ENCODE measurements at regions not wholly inside any gene's neighbourhood (a gene's known extent, or its start where the extent isn't known, plus 50 kb on each side); places are given as distances from the start of the nearest gene placed in this dataset.

GRCh38 chr17:79395545-79395944 is 215.3 kb downstream of the RBFOX3 start:
- no peaks in the 10 kb centered on the region for H3K36me3 Mint-ChIP-seq (ENCODE audit: low read depth)
- H3K4me3 Mint-ChIP-seq, result no peak overlapping the region

DNA sequence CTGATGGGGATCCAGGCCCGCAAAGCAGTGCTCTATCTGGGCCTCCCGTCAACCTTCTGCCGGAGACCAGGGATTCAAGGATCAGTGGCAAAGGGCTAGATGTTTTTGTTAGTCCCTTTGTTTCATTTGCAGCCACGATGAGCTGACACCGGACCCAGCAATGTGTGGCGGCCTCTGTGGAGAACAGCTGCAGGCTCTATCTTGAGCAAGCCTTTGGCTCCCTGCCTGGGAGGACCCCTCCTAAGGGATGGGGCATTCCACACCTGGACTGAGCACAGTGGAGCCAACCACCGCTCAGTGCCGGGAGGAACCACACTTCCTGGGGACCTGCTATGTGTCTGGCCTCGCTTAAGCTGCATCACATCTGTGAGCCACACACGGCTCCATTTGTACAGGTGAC is 215.8 kb downstream of the RBFOX3 start:
- Mint-ChIP-seq H3K36me3 (ENCODE audit: low read depth) (no peaks in the 10 kb centered on the region), H3K4me1 (ENCODE audit: low read depth) (no peaks in the 10 kb centered on the region), H3K27ac (no peak overlapping the region), H3K9me3 (no peaks in the 10 kb centered on the region), H3K27me3 (peaks cover 50% of the 10 kb centered on the region), H3K4me3 (no peak overlapping the region)

More at GRCh38 chr17:79395545-79395944, 215.3 kb downstream of the RBFOX3 start:
- H3K27me3 Mint-ChIP-seq, result peaks cover 55% of the 10 kb centered on the region
- no peak overlapping the region for H3K27ac Mint-ChIP-seq
- no peaks in the 10 kb centered on the region for H3K9me3 Mint-ChIP-seq
- H3K4me1 Mint-ChIP-seq (ENCODE audit: low read depth), result peaks cover 3% of the 10 kb centered on the region

- Mint-ChIP-seq H3K4me3 (no peak overlapping the region), H3K27me3 (peaks cover 50% of the 10 kb centered on the region), H3K36me3 (ENCODE audit: low read depth) (no peaks in the 10 kb centered on the region), H3K9me3 (no peaks in the 10 kb centered on the region), H3K4me1 (ENCODE audit: low read depth) (no peaks in the 10 kb centered on the region), H3K27ac (no peak overlapping the region)
Measured at GRCh38 chr17:79393358-79394052, 217.3 kb downstream of the RBFOX3 start.

GRCh38 chr17:79392598-79392997 is 218.3 kb downstream of the RBFOX3 start:
- peaks cover 42% of the 10 kb centered on the region for H3K27me3 Mint-ChIP-seq

GRCh38 chr17:79391376-79392233 is 219.2 kb downstream of the RBFOX3 start:
- H3K4me3 Mint-ChIP-seq, result no peak overlapping the region
- H3K4me1 Mint-ChIP-seq (ENCODE audit: low read depth), result no peaks in the 10 kb centered on the region
- peaks cover 42% of the 10 kb centered on the region for H3K27me3 Mint-ChIP-seq
- no peaks in the 10 kb centered on the region for H3K36me3 Mint-ChIP-seq (ENCODE audit: low read depth)
- H3K9me3 Mint-ChIP-seq, result no peaks in the 10 kb centered on the region
- no peak overlapping the region for H3K27ac Mint-ChIP-seq

More at GRCh38 chr17:79392598-79392997, 218.3 kb downstream of the RBFOX3 start:
- H3K9me3 Mint-ChIP-seq, result no peaks in the 10 kb centered on the region
- H3K27ac Mint-ChIP-seq, result no peak overlapping the region
- H3K36me3 Mint-ChIP-seq (ENCODE audit: low read depth), result no peaks in the 10 kb centered on the region
- no peak overlapping the region for H3K4me3 Mint-ChIP-seq
- no peaks in the 10 kb centered on the region for H3K4me1 Mint-ChIP-seq (ENCODE audit: low read depth)

- no peak overlapping the region for H3K4me3 Mint-ChIP-seq
- H3K4me1 Mint-ChIP-seq (ENCODE audit: low read depth), result no peaks in the 10 kb centered on the region
- no peaks in the 10 kb centered on the region for H3K36me3 Mint-ChIP-seq (ENCODE audit: low read depth)
- H3K27me3 Mint-ChIP-seq, result peaks cover 42% of the 10 kb centered on the region
- H3K27ac Mint-ChIP-seq, result no peak overlapping the region
- H3K9me3 Mint-ChIP-seq, result no peaks in the 10 kb centered on the region
Measured at GRCh38 chr17:79389896-79390295, 221.0 kb downstream of the RBFOX3 start.

DNA sequence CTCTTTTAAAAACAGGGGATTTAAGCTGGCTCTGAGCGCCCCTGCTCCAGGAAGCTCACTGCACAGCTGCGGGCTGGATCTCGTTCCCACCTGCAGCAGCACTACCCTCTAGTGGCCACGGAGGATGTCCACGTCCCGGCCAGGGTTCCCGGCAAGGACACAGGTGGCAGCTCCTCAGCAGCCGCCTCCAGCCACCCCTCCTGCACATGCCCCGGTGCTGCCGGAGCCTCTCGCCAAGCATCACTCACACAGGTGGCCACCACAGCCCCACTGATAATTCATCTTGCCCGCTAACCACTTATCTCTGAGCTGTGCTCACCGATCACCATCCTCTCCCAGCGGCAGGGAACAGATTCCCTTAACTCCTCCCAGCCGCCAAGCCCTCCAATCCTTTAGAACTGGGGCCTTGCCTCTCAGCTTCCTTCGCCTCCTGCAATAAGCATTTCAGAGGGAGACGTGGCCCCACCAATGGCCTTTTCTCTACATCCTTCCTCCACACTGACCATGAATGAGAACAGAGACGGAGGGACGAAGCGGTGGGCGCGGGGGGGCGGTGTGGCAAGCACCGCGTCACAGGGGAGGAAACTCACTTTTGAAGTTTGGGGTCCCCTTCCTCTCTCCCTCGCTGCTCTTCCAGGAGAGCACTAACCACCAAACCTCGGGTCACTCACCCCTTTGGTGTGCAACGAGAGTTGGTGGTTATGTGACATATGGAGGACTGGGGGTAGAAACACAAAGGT is 222.1 kb downstream of the RBFOX3 start:
- no peak overlapping the region for H3K27ac Mint-ChIP-seq
- no peaks in the 10 kb centered on the region for H3K36me3 Mint-ChIP-seq (ENCODE audit: low read depth)
- H3K27me3 Mint-ChIP-seq, result peaks cover 34% of the 10 kb centered on the region
- no peaks in the 10 kb centered on the region for H3K9me3 Mint-ChIP-seq
- no peaks in the 10 kb centered on the region for H3K4me1 Mint-ChIP-seq (ENCODE audit: low read depth)
- no peak overlapping the region for H3K4me3 Mint-ChIP-seq

GRCh38 chr17:79387783-79388182 is 223.1 kb downstream of the RBFOX3 start:
- no peak overlapping the region for H3K27ac Mint-ChIP-seq
- H3K36me3 Mint-ChIP-seq (ENCODE audit: low read depth), result no peaks in the 10 kb centered on the region
- no peaks in the 10 kb centered on the region for H3K4me1 Mint-ChIP-seq (ENCODE audit: low read depth)
- H3K4me3 Mint-ChIP-seq, result no peak overlapping the region
- H3K9me3 Mint-ChIP-seq, result no peaks in the 10 kb centered on the region
- peaks cover 24% of the 10 kb centered on the region for H3K27me3 Mint-ChIP-seq

DNA sequence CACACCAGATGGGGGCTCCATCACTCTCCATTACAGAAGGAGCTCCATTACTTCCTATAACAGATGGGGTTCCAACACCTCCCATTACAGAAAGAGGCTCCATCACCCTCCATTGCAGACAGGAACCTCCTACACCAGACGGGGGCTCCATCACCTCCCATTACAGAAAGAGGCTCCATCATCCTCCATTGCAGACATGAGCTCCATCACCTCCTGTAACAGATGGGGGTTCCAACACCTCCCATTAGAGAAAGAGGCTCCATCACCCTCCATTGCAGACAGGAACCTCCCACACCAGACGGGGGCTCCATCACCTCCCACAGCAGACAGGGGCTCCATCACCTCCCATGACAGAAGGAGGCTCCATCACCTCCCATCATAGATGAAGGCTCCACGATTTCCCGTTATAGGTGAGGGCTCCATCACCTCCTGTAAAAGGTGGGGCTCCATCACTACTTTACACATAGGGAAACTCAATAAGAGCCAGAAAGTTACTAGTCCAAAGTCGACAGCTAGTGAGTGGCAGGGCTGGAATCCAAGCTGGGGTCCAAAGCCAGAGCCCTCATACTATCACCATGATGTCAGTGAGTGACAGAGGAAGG is 224.8 kb downstream of the RBFOX3 start:
- Mint-ChIP-seq H3K27me3 (peaks cover 7% of the 10 kb centered on the region), H3K27ac (no peak overlapping the region), H3K4me1 (ENCODE audit: low read depth) (no peaks in the 10 kb centered on the region), H3K36me3 (ENCODE audit: low read depth) (no peaks in the 10 kb centered on the region), H3K4me3 (no peak overlapping the region), H3K9me3 (no peaks in the 10 kb centered on the region)

- Mint-ChIP-seq H3K4me3 (no peak overlapping the region), H3K36me3 (ENCODE audit: low read depth) (no peaks in the 10 kb centered on the region), H3K27me3 (peaks cover 12% of the 10 kb centered on the region), H3K27ac (no peak overlapping the region), H3K4me1 (ENCODE audit: low read depth) (no peaks in the 10 kb centered on the region), H3K9me3 (no peaks in the 10 kb centered on the region)
Measured at GRCh38 chr17:79382313-79382712, 228.5 kb downstream of the RBFOX3 start.

- Mint-ChIP-seq H3K27ac (no peak overlapping the region), H3K9me3 (no peaks in the 10 kb centered on the region), H3K4me1 (ENCODE audit: low read depth) (no peaks in the 10 kb centered on the region), H3K27me3 (peaks cover 20% of the 10 kb centered on the region), H3K36me3 (ENCODE audit: low read depth) (no peaks in the 10 kb centered on the region), H3K4me3 (no peak overlapping the region)
Measured at GRCh38 chr17:79379700-79380445, 231.0 kb downstream of the RBFOX3 start.

- peaks cover 27% of the 10 kb centered on the region for H3K27me3 Mint-ChIP-seq
- no peaks in the 10 kb centered on the region for H3K36me3 Mint-ChIP-seq (ENCODE audit: low read depth)
- H3K4me1 Mint-ChIP-seq (ENCODE audit: low read depth), result no peaks in the 10 kb centered on the region
- no peaks in the 10 kb centered on the region for H3K9me3 Mint-ChIP-seq
- no peak overlapping the region for H3K4me3 Mint-ChIP-seq
- H3K27ac Mint-ChIP-seq, result no peak overlapping the region
Measured at GRCh38 chr17:79377230-79377786, 233.5 kb downstream of the RBFOX3 start.

GRCh38 chr17:79374807-79375206 is 236.0 kb downstream of the RBFOX3 start:
- H3K27ac Mint-ChIP-seq, result no peak overlapping the region
- no peak overlapping the region for H3K4me3 Mint-ChIP-seq
- H3K9me3 Mint-ChIP-seq, result no peaks in the 10 kb centered on the region
- no peaks in the 10 kb centered on the region for H3K4me1 Mint-ChIP-seq (ENCODE audit: low read depth)
- no peaks in the 10 kb centered on the region for H3K36me3 Mint-ChIP-seq (ENCODE audit: low read depth)
- peaks cover 26% of the 10 kb centered on the region for H3K27me3 Mint-ChIP-seq
